ENCODE measurements at regions not wholly inside any gene's neighbourhood (a gene's known extent, or its start where the extent isn't known, plus 50 kb on each side); places are given as distances from the start of the nearest gene placed in this dataset.

DNA sequence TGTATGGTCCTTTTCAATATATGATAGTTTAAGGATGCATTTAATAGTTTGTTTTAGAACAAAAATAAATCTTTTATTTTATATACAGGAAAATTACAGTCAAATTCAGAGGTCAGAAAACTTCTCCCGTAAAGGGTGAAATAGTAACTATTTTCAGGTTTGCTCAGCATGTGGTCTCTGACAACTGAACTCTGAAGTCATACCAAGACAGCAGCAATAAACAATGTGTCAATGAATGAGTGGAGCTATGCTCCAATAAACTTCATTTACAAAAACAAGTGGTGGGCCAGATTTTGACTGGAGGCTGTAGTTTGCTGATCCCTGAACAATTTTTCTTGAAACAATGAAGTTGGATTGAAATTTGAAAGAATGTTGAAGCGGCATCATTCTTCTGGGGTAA, 123.6 kb downstream of the ZNF248 start:
- TF ChIP-seq CTCF (IDR thresholded peaks at IDR 0.05), result no peak

DNA sequence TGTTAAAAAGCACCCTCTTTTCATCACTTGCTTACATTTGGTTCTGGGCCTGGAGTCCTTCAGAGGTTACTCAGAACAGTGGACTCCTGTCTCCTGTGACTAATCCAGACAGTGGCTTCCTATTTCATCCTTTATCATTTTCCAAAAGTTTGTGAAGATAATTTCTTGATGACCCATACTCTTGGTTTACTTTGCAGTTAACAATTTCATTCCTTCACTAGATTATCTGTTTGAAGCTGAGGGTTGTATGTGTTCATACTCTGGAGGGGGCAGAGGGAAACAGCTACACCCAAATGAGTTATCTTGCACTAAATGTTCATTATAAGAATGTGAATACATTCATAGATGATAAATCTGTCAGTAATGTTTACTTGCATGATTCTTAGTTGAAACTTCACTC, 124.7 kb downstream of the ZNF248 start:
- TF ChIP-seq CTCF (IDR thresholded peaks at IDR 0.05), result no peak

DNA sequence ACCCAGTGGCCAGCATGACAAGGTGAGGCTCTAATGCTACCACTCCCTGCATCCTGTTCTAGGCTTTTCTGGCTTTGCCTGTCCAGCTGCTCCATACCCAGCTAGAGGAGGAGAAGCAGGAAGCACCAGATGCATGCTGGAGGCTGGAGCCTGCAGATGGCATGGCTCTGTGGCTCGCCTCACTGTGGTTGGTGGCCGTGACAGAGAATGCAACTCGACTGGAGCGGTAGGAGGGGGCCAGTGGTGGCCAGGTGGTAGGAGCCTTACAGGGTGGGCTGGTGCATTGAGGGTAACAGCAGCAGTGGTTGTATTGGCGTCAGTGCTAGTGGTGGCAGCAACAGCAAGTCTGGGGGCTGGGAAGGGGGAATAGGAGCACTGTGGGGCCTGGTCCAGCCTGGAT, 128.6 kb downstream of the ZNF248 start:
- TF ChIP-seq CTCF (IDR thresholded peaks at IDR 0.05), result no peak

DNA sequence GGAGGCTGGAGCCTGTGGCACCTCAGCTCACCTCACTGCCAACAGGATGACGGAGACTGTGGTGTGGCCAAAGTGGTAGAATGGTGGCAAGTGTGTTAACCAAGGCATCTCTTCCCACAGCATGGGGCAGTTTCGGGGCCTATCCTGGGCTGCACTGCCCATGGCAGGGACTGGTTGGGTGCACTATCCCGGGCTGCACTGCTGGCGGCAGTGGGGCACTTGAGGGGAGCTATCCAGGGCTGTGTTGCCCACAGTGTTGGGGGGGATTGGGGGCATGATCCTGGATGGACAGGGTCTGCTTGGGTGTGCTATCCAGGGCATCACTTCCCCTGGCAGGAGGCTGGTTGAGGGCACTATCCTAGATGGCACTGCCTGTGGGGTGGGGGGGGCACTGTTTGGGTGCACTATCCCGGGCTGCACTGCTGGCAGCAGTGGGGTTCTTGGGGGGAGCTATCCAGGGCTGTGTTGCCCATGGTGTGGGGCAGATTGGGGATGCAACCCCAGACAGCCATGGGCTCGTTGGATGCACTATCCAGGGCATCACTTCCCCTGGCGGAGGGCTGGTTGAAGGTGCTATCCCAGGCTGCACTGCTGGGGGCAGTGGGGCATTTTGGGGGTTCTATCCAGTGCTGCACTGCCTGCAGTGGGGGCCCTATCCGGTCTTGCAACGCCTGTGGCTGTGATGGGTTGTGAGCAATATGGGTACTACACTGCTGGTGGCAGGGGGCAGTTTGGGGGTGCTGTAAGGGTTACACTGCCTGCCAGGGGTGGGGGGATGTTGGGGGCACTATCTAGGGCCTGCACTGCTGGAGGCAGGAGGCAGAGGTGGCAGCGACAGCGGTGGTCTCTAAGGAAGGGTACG, 129.7 kb downstream of the ZNF248 start:
- TF ChIP-seq CTCF (IDR thresholded peaks at IDR 0.05), result no peak

DNA sequence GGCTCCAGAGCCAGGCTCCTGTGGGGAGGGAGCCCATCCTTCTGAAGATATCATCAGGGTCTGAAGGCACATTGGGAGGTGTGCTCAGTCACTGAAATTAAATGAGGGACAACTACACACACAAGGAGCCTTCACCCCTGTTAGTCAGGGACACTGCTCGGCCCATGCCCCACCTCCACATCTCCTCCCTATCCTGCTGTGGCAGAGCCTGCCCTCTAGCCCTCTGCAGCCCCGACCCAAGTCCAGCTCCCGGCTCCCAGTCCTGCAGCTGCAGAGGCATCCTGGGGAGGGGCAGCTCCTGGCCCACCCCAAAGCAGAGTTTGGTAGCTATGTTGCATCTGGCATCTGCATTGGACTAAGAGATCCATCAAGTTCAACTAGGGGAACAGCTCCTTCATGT, 136.3 kb downstream of the ZNF248 start:
- no peak for TF ChIP-seq CTCF (IDR thresholded peaks at IDR 0.05)

DNA sequence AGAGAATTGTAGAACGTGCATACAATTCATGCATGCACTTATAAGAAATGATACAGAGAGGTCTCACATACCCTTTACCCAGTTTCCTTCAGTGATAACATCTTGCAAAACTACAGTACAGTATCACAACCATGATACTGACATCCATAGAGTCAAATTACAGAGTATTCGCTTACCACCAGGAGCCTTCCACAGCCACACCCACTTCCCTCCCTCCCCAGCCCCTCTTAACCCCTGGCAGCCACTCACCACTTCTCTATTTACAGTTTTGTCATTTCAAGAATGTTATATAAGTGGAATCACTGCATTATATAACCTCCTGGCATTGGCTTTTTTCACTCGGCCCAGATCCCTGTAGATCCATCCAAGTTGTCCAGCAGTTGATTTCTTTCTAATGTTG, 143.8 kb downstream of the ZNF248 start:
- no peak for TF ChIP-seq CTCF (IDR thresholded peaks at IDR 0.05)

GRCh38 chr10:37713132-37713501, 144.3 kb downstream of the ZNF248 start:
- TF ChIP-seq CTCF (IDR thresholded peaks at IDR 0.05), result no peak

All from LNCAP (cell line).